Spleen (tissue), 11 donors: ENCODE measurements at regions not wholly inside any gene's neighbourhood (a gene's known extent, or its start where the extent isn't known, plus 50 kb on each side); places are given as distances from the start of the nearest gene placed in this dataset.

ENCODE experiments used
- DNase-seq: peaks from one replicate; pipeline ENCODE4 v3.0.0-alpha.2; 2020
- H3K27ac ChIP-seq, 8 donors: fragments of 200-600 bp; sonication (generic) in 7 of 8; 1 replicate in 4 of 8; 2 replicates in 4 of 8; pipeline versions ENCODE4 v1.5.0 to v1.8.0; 2016 to 2021; ENCODE audit warnings: inconsistent platforms in 4 of 8, mild to moderate bottlenecking in 4 of 8, moderate library complexity in 1 of 8
- H3K27me3 ChIP-seq, 7 donors: fragments of 200-600 bp; sonication (generic) in 6 of 7; replicated peaks in 1 of 7; 1 replicate in 4 of 7; 2 replicates in 3 of 7; pipeline versions ENCODE4 v1.5.0 to v1.8.0; 2016 to 2021; ENCODE audit warnings: inconsistent platforms in 3 of 7, mild to moderate bottlenecking in 1 of 7
- H3K36me3 ChIP-seq, 6 donors: fragments of 200-600 bp; sonication (generic) in 5 of 6; 1 replicate in 4 of 6; 2 replicates in 2 of 6; pipeline versions ENCODE4 v1.5.0 to v1.8.0; 2016 to 2021; ENCODE audit warnings: inconsistent platforms in 2 of 6
- H3K4me1 ChIP-seq, 6 donors: fragments of 200-600 bp; sonication (generic) in 5 of 6; 1 replicate in 3 of 6; 2 replicates in 3 of 6; pipeline versions ENCODE4 v1.5.0 to v1.8.0; 2016 to 2021; ENCODE audit warnings: inconsistent platforms in 3 of 6
- H3K4me3 ChIP-seq, 8 donors: fragments of 200-600 bp; sonication (generic) in 7 of 8; 1 replicate in 4 of 8; 2 replicates in 4 of 8; pipeline versions ENCODE4 v1.5.0 to v1.8.0; 2016 to 2021; ENCODE audit warnings: inconsistent platforms in 4 of 8, mild to moderate bottlenecking in 4 of 8, moderate library complexity in 2 of 8
- H3K9me3 ChIP-seq, 8 donors: fragments of 200-600 bp; sonication (generic) in 7 of 8; 1 replicate in 4 of 8; 2 replicates in 4 of 8; pipeline versions ENCODE4 v1.5.0 to v1.8.0; 2016 to 2021; ENCODE audit warnings: inconsistent platforms in 4 of 8
- POLR2A ChIP-seq, 3 donors: fragments of 450-650 bp; IDR thresholded peaks; one replicate each; pipeline ENCODE4 v1.5.1; 2017; ENCODE audit warnings: antibody characterized with exemption in 3 of 3, mild to moderate bottlenecking in 1 of 3
- POLR2AphosphoS5 ChIP-seq, 3 donors: sonication (generic); formaldehyde crosslinking; IDR thresholded peaks; one replicate each; pipeline ENCODE4 v1.5.1; 2017; ENCODE audit warnings: antibody characterized with exemption in 3 of 3
- WGBS, 5 donors: extraction: QIAGEN DNeasy Blood & Tissue Kit in 3 of 5; methylation state at CpG; one replicate each; pipeline versions ENCODE4 v1.1.5 to v1.1.7; 2013 to 2018; 5-methylcytosine and 5-hydroxymethylcytosine counted together
- intact Hi-C: fragments of 100-400 bp; cut with DNase I; formaldehyde crosslinking; loops from one replicate; pipeline ENCODE4 v1.15.0; 2023; ENCODE audit warnings: low total_unique reads
- TF ChIP-seq, protein P1 (sequence below), 11 experiments: fragments of 200-600 bp in 7 of 11; fragments of 450-650 bp in 4 of 11; sonication (generic) in 4 of 11; IDR thresholded peaks in 8 of 11; conservative IDR thresholded peaks in 3 of 11; 1 replicate in 7 of 11; 2 replicates in 4 of 11; pipeline versions ENCODE4 v1.4.0 to v1.8.0; 2016 to 2021; ENCODE audit warnings: antibody characterized with exemption in 11 of 11, inconsistent platforms in 4 of 11, mild to moderate bottlenecking in 1 of 11
- donor health status: healthy with polysubstance abuse.
- donor health status: DM: no; HTN: no; CAD: no; lungs with moderate emphysema.
- donor health status: DM: no; HTN: no; CAD: no.
- donor health status: Bipolar disorder and iron deficiency.
- donor health status: healthy.
- donor health status: DM: no; HTN: no; CAD: no.
- donor health status: DM: yes; HTN: yes; CAD: no.

DNA sequence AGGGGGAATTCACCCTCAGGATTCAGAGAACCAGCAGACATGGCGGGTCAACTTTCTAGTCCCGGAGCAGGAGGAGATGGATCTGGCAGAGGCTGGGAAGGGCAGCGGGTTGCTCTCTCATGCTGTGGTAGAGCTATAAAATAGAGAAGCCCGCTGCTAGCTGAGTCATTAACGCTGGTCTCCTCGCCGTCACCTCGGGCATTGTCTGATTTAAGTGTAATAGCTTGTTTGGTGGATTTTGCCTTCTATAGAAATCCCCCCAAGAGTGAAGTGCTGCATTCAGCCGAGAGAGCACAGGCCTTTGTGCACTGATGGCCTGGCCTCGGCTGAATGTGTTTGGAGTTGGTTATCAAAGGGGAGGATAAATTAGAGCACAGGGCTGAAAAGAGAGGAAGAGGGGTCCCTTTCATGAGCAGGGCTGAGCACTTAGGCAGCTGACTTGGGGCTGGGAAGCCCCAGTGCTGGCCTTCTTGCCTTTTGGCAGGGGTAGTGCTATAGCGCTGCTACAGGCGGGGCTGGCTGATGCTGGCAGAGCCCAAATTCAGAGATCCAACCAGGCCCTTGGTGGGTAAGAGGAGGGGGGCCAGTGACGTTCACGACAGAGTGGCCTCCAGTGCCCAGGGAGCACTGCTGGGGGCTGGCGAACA is 161.1 kb upstream of the CADM1 start:
- H3K9me3 ChIP-seq, result no peaks in the 10 kb centered on the region
- 79 to 86% (median 82%) methylated on average over 15 of the region's 15 CpGs for WGBS, 5 donors
- H3K27ac ChIP-seq, result no peak overlapping the region
- no peaks in the 10 kb centered on the region for H3K4me1 ChIP-seq
- peaks cover 2 to 26% (median 6%) of the 10 kb centered on the region in 7 donors for H3K27me3 ChIP-seq
- no peak for DNase-seq
- intact Hi-C loops, result no loop called here
- no peak overlapping the region for H3K4me3 ChIP-seq
- no peak for TF ChIP-seq POLR2AphosphoS5 (IDR thresholded peaks at IDR 0.05)
- TF ChIP-seq POLR2A (IDR thresholded peaks at IDR 0.05), result no peak
- TF ChIP-seq, protein P1, sequence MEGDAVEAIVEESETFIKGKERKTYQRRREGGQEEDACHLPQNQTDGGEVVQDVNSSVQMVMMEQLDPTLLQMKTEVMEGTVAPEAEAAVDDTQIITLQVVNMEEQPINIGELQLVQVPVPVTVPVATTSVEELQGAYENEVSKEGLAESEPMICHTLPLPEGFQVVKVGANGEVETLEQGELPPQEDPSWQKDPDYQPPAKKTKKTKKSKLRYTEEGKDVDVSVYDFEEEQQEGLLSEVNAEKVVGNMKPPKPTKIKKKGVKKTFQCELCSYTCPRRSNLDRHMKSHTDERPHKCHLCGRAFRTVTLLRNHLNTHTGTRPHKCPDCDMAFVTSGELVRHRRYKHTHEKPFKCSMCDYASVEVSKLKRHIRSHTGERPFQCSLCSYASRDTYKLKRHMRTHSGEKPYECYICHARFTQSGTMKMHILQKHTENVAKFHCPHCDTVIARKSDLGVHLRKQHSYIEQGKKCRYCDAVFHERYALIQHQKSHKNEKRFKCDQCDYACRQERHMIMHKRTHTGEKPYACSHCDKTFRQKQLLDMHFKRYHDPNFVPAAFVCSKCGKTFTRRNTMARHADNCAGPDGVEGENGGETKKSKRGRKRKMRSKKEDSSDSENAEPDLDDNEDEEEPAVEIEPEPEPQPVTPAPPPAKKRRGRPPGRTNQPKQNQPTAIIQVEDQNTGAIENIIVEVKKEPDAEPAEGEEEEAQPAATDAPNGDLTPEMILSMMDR (IDR thresholded peaks at IDR 0.05 in 8 of 11, conservative IDR thresholded peaks at IDR 0.05 in 3 of 11), result no peak
- H3K36me3 ChIP-seq, result no peaks in the 10 kb centered on the region

DNA sequence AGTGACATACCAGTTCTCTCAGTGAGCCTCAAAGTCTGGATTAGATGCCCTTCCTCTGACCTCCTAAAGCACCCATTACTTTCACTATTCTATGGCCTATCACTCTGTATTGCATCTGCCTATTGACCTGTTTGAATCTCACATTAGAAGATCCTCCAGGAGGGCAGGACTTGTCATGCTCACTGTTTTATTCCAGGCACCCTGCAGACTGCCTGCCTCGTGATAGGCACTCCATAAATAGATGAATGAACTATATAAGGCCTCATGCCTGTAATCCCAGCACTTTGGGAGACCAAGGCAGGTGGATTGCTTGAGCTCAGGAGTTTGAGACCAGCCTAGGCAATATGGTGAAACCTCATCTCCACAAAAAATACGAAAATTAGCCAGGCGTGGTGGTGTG is 160.1 kb upstream of the CADM1 start:
- no peaks in the 10 kb centered on the region for H3K9me3 ChIP-seq
- no peaks in the 10 kb centered on the region for H3K36me3 ChIP-seq
- intact Hi-C loops, result no loop called here
- WGBS, 5 donors, result 82 to 94% (median 89%) methylated on average over 3 of the region's 3 CpGs
- no peak for DNase-seq
- H3K27me3 ChIP-seq, result peaks cover 2 to 36% (median 15%) of the 10 kb centered on the region in 7 donors
- no peak overlapping the region for H3K4me3 ChIP-seq
- no peak overlapping the region for H3K27ac ChIP-seq
- peaks cover 0 to 10% (median 4%) of the 10 kb centered on the region in 6 donors for H3K4me1 ChIP-seq
- TF ChIP-seq POLR2AphosphoS5 (IDR thresholded peaks at IDR 0.05), result no peak
- no peak for TF ChIP-seq POLR2A (IDR thresholded peaks at IDR 0.05)
- TF ChIP-seq, protein P1 (IDR thresholded peaks at IDR 0.05 in 8 of 11, conservative IDR thresholded peaks at IDR 0.05 in 3 of 11), result no peak

DNA sequence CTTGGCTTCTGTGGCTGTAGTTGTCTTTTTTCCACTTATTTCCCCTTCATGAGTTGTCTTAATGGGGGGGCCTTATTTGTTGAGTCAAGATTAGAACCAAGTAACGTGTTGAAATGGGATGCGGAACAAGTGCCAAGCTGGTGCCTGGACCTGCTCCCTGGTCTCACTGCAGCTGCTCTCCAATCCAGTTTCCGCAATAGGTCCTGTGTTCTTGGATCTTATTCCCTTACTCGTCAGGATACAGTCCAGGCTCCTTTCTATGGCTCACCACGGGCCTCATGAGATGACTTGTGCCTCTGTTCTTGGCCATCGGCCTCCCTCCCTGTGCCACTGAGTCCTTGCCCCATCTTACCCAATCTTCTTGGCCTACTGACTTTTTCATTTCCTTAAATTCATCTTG is 159.6 kb upstream of the CADM1 start:
- intact Hi-C loops, result no loop called here

More for the DNA sequence above, 159.6 kb upstream of the CADM1 start:
- DNase-seq, result no peak
- TF ChIP-seq, protein P1 (IDR thresholded peaks at IDR 0.05 in 8 of 11, conservative IDR thresholded peaks at IDR 0.05 in 3 of 11), result no peak
- TF ChIP-seq POLR2AphosphoS5 (IDR thresholded peaks at IDR 0.05) (no peak), POLR2A (IDR thresholded peaks at IDR 0.05) (no peak)
- 85 to 97% (median 87%) methylated on average over 6 of the region's 6 CpGs for WGBS, 5 donors
- peaks cover 0 to 15% (median 6%) of the 10 kb centered on the region in 6 donors for H3K4me1 ChIP-seq
- no peaks in the 10 kb centered on the region for H3K9me3 ChIP-seq
- no peaks in the 10 kb centered on the region for H3K36me3 ChIP-seq
- H3K27ac ChIP-seq, result no peak overlapping the region
- peaks cover 2 to 41% (median 20%) of the 10 kb centered on the region in 7 donors for H3K27me3 ChIP-seq
- no peak overlapping the region for H3K4me3 ChIP-seq
